Vagina (tissue), 2 donors: ENCODE measurements at regions not wholly inside any gene's neighbourhood (a gene's known extent, or its start where the extent isn't known, plus 50 kb on each side); places are given as distances from the start of the nearest gene placed in this dataset.
"Not testable (repeated sequence)": the region's sequence is repeated elsewhere in the genome, so short reads cannot be mapped to it uniquely, and the experiment has no call there.

ENCODE experiments used
- POLR2A ChIP-seq, 2 donors: fragments of 450-650 bp; IDR thresholded peaks; one replicate each; pipeline ENCODE4 v1.6.1; 2017; ENCODE audit warnings: antibody characterized with exemption in 2 of 2, mild to moderate bottlenecking in 2 of 2, moderate library complexity in 2 of 2
- POLR2AphosphoS5 ChIP-seq, 2 donors: sonication (generic); formaldehyde crosslinking; IDR thresholded peaks; one replicate each; pipeline ENCODE4 v1.9.0; 2017; ENCODE audit warnings: antibody characterized with exemption in 2 of 2, mild to moderate bottlenecking in 2 of 2, low read depth in 1 of 2; ENCODE audit not compliant: insufficient read depth in 1 of 2
- TF ChIP-seq, protein P1 (sequence below), 3 experiments: fragments of 450-650 bp in 2 of 3; fragments of 200-600 bp in 1 of 3; sonication (generic) in 1 of 3; IDR thresholded peaks; one replicate each; pipeline ENCODE4 v1.5.1; 2017 to 2019; ENCODE audit warnings: antibody characterized with exemption in 3 of 3, mild to moderate bottlenecking in 2 of 3, moderate library complexity in 2 of 3

DNA sequence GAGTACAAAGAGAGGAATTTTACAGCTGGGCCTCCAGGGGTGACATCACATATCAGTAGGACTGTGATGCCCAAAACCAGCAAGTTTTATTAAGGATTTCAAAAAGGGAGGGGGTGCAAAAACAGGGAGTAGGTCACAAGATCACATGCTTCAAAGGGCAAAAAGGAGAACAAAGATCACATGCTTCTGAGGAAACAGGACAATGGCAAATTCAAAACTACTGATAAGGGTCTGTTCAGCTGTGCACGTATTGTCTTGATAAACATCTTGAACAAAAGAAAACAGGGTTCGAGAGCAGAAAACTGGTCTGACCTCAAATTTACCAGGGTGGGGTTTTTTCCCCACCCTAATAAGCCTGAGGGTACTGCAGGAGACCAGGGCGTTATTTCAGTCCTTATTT lies 197.5 kb downstream of the SLCO4C1 start:
- TF ChIP-seq POLR2AphosphoS5 (IDR thresholded peaks at IDR 0.05; ENCODE audit: insufficient read depth in 1 of 2, low read depth in 1 of 2); POLR2A (IDR thresholded peaks at IDR 0.05): not testable (repeated sequence)
- TF ChIP-seq, protein P1, sequence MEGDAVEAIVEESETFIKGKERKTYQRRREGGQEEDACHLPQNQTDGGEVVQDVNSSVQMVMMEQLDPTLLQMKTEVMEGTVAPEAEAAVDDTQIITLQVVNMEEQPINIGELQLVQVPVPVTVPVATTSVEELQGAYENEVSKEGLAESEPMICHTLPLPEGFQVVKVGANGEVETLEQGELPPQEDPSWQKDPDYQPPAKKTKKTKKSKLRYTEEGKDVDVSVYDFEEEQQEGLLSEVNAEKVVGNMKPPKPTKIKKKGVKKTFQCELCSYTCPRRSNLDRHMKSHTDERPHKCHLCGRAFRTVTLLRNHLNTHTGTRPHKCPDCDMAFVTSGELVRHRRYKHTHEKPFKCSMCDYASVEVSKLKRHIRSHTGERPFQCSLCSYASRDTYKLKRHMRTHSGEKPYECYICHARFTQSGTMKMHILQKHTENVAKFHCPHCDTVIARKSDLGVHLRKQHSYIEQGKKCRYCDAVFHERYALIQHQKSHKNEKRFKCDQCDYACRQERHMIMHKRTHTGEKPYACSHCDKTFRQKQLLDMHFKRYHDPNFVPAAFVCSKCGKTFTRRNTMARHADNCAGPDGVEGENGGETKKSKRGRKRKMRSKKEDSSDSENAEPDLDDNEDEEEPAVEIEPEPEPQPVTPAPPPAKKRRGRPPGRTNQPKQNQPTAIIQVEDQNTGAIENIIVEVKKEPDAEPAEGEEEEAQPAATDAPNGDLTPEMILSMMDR (IDR thresholded peaks at IDR 0.05) = not testable (repeated sequence)
